RPMI7951 (cell line): ENCODE measurements at regions not wholly inside any gene's neighbourhood (a gene's known extent, or its start where the extent isn't known, plus 50 kb on each side); places are given as distances from the start of the nearest gene placed in this dataset.
"Not testable (repeated sequence)": the region's sequence is repeated elsewhere in the genome, so short reads cannot be mapped to it uniquely, and the experiment has no call there.

Experiments
- DNase-seq: peaks from one replicate; pipeline ENCODE4 v3.0.0-alpha.2; 2012; ENCODE audit warnings: low read depth

DNA sequence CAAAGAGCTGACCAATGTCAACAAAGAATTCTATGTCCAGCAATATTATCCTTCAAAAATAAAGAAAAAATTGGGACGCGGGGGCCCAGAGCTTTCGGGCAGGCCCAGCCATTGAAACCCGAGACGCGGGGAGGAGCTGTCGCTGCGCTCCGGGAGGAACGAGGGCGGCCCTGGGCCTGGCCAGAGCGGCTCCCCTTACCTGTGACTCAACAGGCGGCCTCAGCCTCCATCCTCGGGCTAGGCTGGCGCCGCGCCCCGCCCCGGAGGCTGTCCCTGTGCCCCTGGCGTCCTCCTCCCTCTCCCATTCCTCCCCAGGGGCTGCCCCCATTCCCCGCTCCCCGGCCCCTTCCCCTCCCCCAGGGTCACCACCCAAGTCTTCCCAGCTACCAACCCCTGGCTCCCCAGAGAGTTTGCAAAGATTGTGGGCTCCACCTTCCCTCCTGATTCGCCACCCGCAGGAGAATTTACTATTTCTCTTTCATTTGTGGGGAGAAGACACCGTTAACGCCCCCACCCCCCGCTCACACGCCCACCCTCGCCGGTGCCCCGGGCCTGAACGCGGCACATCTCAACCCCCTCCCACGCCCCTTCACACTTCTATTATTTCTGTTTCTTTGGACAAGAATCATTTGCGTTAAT is 127.9 kb downstream of the ARRDC4 start:
- not testable (repeated sequence) for DNase-seq

DNA sequence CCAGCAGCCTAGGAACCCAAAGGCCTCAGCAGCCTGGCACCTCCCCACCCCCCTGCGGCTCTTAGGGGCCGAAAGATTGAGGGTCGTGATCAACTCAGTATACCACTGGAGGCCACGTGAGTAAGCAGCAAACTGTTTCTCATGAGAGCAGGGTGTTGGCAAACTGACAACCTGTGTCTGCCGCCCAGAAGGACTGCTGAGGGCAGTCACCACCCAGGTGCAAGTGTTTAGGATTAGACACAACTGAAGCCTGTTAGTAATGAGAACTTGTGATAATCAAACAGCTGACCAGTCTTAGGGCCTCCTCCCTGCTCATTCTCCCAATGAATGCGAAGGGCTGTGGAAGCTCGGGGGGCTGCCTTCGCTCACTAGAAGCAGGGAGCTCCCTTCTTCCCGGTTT is 128.8 kb downstream of the ARRDC4 start:
- not testable (repeated sequence) for DNase-seq

DNA sequence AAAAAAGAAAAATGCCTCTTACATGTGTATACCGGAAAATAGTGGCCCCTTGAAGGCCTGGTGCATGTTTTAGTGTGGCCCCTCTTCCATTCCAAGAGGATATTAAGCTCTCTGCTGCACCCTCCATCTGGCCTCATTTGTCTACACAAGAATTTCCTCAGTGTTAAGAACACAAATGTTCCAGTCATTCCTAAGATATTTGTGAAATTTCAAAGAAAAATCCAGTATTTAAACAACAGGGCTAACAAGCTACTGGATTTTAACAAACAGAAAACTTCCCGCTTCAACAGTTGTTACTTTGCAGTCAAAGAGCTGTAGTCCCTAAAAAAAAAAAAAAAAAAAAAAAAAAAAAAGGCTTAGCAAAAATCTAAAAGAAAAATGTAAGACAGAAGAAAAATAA is 137.5 kb downstream of the ARRDC4 start:
- not testable (repeated sequence) for DNase-seq

DNA sequence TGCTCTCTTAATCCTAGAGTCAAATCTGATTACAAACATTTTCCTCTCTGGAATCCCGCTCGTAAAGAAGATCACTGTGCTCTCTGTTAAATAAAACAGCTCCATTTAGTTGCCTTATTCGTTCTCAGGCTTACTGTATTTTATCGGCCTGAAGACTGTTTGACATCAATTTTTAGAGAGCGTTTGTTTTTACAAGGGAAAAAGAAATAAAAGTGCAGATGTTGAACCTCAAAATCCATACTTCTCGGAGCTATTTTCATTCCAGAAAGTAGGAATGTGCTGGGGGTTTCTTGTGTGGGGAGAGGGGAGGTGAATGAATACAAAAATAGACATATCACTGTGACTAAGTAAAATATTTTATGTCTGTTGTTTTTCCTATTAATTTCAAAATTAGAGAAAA is 140.1 kb downstream of the ARRDC4 start:
- DNase-seq = not testable (repeated sequence)

DNA sequence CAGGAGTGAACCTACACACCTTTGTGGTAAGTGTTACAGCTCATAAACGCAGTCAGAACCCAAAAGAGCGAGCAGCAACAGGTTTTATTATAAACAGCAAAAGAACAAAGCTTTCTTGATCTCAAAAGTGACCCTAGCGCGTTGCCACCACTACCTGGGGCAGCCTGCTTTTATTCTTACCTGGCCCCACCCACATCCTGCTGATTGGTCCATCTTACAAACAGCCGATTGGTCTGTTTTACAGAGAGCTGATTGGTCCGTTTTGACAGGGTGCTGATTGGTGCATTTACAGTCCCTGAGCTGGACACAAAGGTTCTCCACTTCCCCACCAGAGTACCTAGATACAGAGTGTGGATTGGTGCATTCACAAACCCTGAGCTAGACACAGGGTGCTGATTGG is 143.1 kb downstream of the ARRDC4 start:
- DNase-seq = no peak

DNA sequence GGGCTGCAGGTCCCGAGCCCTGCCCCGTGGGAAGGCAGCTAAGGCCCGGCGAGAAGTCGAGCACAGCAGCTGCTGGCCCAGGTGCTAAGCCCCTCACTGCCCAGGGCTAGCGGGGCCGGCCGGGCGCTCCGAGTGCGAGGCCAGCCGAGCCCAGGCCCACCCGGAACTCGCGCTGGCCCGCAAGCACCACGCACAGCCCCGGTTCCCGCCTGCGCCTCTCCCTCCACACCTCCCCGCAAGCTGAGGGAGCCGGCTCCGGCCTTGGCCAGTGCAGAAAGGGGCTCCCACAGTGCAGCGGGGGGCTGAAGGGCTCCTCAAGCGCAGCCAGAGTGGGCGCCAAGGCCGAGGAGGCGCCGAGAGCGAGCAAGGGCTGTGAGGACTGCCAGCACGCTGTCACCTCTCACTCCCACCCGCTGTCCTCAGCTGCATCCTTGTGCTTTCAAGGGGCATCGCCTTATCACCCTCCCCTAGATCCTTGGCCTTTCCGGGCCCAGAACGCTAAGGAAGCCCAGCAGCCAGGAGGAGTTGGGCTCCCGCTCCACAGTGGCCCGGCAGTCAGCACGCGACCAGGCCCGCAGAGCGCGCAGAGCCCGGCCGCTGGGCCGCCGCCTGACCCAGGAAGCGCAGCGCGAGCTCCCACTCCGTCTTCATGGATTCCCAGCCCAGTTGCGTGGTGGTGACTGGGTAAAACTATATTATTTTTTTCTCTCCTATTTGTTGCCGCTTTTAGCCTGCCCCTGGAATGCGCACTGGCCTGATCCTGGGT is 144.1 kb downstream of the ARRDC4 start:
- DNase-seq = not testable (repeated sequence)

DNA sequence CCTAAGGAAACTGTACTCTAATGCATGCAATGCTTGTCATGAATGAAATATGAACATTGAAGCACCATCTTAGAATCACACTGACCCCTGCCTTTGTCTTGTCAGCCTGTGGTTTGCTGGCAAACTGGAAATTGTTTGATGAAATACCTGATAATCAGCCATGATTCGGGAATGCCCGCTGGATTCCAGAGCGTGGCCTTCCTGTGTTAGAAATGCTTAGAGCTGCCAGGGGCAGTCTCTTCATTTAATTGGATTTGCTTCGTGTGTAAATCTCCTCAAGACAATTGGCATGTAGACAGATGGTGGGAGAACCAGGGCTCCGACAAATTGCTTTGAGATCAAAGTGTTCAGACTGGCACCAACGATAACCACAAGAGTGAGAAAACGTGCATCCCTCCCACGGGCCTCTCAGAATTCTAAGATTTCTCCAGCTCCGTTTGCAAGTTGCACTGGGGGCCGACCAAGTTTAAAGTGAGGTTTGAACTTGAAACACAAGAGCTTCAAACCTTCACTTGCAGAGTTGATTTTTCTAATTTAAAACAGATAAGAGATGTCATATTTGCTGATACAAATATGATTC is 146.2 kb downstream of the ARRDC4 start:
- peak; percentile 35 for DNase-seq

DNA sequence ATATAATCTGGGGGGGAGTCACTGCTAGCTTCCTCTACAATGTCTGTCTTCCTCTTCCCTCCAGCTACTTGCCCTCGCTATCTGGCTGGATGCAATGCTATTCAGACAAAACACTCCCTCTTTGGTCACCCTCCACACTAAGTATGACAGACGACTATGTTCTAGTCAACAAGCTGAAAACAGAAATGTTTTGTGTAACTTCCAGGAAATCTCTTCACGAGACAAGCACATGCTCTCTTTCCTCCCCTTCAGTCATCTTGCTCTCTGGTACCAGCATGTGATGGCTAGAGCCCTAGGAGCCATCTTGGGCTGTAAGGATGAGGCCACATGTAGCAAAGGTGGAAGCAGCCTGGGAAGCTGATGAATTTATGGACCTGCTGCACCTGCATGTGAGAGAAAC is 151.3 kb downstream of the ARRDC4 start:
- DNase-seq = no peak

DNA sequence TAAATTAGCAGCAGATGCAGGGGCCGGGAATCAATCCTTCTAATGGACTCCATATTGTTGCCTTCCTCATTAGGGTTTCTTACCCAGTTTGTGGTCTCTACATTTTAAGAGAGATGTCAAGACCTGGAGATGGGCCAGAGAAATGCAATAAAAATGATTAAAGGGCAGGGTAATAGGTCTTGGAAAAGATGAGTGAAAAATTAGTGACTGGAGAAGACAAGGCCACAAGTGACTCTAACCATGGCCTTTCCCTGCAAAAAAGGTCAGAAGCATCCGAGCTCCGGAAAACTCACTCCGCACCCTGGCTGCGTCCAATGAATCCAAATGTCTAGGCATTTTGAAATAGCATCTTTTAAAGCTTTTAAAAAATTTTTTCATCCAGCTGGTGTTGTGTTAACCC is 152.8 kb downstream of the ARRDC4 start:
- DNase-seq = no peak

DNA sequence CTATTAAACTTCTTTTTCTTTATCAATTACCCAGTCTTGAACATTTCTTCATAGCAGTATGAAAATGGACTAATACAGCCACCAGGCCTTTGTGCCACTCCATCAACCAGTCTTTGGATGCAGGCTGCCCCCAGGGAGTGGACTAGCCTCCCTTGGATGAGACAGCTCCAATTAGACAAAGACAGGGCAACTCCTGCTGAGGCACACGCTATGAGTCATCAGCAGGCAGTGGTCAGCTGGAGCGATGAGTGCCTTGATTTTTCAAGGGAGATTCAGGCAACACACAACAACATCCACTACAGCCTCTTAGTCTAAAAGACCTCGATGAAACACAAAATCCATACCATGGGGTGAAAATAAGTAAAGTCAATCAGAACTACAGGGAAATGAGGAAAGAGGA is 160.1 kb downstream of the ARRDC4 start:
- DNase-seq = peak; percentile 88

DNA sequence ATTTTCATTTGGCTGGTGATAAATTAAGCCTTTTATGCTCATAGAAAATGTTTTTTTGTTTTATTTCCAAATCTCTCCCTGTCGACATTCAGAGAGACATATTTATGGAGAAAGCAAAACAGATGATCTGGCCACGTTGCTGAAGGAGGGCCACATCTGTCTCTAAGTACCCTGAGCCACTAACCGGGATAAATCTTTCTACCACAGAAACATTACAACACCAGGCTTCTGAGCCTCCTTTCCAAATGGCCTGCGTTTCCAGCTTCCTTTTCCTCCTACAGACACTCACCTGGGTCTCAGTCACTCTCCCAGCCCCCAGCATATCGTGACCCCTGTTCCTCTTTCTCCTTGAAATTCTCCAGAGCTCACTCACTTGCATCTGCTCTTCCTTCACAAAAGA is 161.0 kb downstream of the ARRDC4 start:
- no peak for DNase-seq

DNA sequence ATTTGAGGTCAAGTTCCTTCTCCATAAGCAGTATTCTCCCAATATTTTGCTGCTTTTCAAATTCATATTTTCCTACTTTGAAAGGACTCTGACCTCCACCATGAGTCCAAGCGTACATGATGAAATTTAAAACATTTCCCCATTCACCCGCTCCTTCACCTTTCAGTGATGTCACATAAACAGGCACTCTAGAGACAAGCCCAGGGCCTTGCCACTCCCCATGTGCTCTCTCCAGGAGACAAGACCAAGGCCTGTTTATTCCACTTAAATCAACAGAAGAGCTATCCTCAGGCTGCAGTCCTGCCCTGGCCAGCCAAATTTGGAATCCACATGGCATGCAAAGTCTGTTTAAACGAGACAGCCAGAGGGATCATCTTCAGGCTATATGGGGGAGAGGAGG is 161.5 kb downstream of the ARRDC4 start:
- DNase-seq = no peak

DNA sequence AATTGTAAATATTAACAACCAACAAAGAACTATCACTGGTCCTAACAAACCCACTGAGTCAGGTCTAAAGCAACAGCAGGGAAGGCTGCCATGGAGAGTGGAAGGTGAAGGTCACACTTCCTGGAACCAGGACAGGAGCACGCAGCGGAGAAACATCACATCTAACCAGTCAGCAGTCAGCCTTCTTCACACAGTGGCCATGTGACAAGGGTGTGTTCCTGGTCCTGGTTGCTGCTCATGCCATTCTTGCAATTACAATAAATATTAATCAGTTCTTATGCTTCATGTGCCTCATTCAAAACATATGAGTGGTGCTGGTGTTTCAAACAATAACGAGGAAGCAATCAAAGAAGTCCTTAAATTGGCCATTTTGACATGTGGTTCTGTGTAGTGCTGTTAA is 162.8 kb downstream of the ARRDC4 start:
- DNase-seq = no peak

DNA sequence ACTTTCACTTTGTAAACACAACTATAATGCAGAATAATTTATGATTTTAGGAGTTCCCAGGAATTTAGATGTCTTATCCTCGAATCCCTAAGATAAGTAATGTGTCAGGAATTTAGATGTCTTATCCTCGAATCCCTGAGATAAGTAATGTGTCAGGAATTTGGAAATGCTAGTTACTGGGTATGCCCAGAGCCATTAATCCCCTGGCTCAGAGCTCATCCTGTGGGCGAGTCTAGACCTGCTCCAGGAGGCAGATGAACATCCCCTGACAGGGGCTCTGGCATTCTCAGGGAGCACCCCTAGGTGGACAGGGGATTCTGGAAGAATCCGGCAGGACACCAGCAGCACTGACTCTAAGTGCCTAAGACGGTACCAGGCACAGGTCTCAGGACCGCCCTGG is 163.3 kb downstream of the ARRDC4 start:
- peak; percentile 66 for DNase-seq

DNA sequence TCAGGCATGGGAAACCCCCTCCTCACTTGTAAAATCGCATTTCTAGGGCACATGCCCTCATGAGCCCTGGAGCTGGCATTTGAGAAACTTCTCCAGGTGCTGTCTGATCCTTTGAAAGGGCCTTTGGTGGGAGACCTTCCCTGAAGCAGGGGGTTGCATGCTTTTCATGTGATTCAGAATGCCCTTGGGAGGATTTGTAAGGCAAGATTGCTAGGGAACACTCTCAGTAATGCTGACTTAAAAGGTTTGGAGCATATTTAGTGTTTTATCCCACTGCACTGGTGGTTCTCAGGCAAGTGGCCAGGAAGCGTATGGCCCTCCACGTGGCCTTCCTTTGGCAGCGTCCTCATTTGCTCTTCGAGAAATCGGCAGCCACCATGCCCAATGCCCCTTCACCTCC is 164.1 kb downstream of the ARRDC4 start:
- peak; percentile 78 for DNase-seq

DNA sequence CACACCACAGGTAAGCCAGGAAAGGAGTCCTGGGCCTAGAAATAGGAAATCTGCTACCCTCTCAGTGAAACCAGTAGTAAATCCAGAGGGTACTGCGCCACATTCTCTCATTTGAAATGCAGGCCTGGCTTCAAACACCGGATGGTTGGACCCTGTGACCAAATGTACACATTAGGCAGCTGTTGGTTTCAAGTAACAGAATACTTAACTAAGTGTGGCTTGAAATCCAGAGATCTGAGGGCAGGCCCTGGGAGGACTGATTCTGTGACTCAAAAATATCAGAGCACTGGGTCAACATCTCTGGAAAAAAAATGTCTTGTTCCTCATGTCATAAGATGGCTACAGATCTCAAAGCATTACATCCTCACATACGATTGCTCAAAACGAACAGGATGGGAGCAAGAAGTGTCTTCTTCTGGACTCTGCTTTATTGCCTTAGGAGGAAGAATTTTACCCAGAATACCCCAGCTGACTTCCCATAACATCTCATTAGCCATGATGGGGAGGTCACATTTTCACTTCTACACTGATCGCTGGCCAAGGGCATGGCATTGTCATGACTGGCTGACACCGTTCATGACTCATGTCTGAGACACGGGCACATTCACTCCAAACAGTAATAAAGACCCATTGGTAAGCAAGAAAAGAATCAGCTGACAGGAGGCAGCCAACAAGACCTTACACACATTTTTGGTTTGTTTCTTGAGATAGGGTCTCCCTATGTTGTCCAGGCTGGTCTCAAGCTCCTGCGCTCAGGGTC is 166.0 kb downstream of the ARRDC4 start:
- DNase-seq = peak; percentile 77

DNA sequence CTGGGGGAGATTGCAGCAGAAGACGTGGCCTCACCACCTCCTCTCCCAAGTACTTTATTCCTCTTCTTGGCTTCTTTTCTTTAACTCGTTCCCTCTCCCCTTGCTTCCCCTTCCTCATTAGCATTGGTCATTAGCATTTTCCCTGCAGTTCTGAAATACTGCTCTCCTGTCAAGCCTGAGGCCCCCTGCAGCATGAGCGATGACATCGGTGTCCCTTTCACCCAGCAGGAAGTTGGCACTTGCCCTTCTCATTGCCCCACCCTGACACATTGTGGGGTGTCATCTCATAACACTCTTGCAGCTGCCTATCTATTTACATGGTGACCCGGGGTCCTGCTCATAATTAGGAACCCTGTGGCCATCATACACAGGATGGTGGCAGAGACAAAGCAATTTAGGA is 167.1 kb downstream of the ARRDC4 start:
- DNase-seq = no peak

DNA sequence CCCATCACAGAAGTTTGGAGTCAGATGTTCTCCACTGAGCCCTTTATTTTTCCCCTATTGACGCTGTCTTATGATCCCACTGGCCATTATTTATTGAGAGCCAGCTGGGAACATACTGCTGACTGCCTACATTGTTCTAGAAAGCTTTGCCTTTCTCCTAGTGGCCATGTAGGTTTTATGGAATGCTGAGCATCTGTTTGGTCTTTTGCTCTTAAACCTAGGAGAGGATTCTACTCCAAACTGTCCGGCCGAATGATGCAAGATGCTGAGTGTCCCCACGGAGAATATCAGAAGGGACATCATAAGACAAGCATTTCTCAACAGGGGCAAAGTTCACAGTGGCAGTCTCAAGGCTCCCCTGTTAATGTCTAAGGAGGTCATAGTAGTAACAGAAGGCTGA is 171.4 kb downstream of the ARRDC4 start:
- no peak for DNase-seq

DNA sequence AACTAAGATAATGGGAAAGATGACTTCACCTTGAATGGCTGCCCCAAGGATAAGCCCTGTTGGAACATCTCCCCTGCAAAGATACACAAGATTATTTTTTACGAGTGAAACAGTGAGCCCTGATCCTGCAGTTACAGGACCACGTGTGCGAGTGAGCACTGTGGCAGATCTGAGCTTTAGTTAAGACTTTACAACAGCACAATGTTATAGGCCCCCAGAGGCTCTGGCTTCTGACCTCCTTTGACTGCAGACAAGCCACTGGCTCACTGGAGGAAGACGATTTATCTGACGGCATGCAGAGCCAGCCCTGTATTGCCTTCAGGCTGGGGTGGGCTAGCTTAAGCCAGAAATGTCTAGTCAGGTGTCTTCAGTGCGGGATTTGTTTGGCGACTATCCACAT is 174.4 kb downstream of the ARRDC4 start:
- DNase-seq = no peak

DNA sequence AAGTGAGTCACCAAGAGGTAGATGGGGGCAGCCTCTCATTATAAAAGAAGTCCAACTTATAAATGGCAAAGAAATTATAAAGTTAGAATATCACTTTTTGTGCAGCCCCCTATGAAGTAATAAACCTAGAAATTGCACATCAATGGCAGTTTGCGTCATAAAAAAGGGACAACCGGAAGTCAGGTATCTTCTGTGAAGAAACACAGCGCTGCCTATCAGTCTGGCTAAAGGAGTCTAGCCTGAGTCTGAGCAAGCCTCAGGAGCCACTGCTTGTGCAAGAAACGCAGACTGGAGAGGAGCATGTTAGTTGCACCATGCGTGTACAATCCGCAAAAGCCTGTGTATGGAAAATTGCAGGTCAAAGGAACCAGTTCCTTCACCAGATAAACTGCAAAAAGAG is 178.4 kb downstream of the ARRDC4 start:
- DNase-seq = no peak

DNA sequence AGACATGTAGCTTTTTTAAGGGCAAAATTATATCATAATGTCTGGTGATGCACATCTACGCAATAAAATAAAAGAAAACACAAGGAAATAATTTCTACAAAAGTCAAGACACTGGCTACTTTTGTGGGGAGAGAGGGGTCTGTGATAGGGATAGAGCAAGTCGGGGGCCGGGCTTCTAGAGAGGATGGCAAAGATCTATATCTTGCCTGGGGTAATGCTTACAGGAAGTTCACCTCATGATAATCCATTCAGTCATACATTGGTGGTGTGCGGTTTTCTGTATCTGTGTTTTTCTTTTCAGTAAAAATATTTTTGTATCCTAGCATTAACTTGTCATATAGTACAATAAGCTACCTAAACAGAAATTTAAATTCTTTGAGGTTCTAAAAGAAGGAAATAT is 178.8 kb downstream of the ARRDC4 start:
- DNase-seq = peak; percentile 24

DNA sequence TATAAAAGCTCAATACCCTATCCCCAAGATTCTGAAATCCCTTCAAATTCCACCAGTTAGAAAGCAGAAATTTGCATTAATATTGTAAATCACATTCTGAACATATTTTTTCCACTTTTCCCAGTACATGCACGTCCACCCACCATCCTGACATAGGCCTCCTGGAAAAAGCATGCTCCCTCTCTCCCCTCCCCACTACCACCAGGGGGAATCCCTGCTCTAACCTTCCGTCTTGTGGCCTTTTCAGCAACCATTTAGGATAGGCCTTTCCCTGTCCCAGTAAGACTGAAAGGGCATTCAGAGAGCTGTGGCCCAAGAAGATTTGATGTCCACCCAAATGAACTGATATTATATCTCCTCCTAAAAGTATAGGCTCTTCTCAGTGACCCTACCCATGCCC is 182.1 kb downstream of the ARRDC4 start:
- peak; percentile 41 for DNase-seq

DNA sequence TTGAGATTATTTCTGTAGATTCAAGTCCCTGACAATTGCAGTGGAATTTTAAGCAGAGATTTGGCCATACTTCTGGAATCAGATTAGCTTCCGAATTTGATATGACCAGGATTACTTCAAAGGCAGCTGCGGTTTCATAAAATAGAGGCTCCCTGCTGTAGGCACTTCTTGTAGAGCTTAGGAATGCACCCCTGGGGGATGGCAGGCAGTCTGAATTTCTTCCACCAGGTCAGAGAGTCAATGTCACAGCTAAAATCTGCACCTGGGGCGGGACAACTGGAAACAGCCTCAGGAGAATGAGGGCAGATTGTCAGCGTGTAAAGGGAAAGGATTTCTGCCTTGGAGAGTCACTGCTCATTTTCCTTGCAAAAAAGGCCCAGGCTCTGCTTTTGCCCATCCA is 182.6 kb downstream of the ARRDC4 start:
- peak; percentile 66 for DNase-seq
